OCI-LY7 (cell line): ENCODE measurements at regions not wholly inside any gene's neighbourhood (a gene's known extent, or its start where the extent isn't known, plus 50 kb on each side); places are given as distances from the start of the nearest gene placed in this dataset.

Source experiments
- CTCF ChIP-seq: fragments of 200-600 bp; sonication (generic); conservative IDR thresholded peaks from 2 replicates; pipeline ENCODE4 v1.5.1; 2014; ENCODE audit warnings: mild to moderate bottlenecking, antibody characterized with exemption, low read length, moderate library complexity, mixed read lengths
- EZH2phosphoT487 ChIP-seq: fragments of 200-600 bp; sonication (generic); IDR thresholded peaks from 2 replicates; pipeline ENCODE4 v1.6.1; 2018; ENCODE audit warnings: low read depth, borderline replicate concordance, mild to moderate bottlenecking, mixed run types, antibody characterized with exemption, low read length, moderate library complexity, mixed read lengths

- no peak for TF ChIP-seq CTCF
- no peak for TF ChIP-seq EZH2phosphoT487
These were observed 188.4 kb downstream of the TFCP2L1 start for GRCh38 chr2:121096611-121097010.
